ENCODE measurements at regions not wholly inside any gene's neighbourhood (a gene's known extent, or its start where the extent isn't known, plus 50 kb on each side); places are given as distances from the start of the nearest gene placed in this dataset.

- DNase-seq (ENCODE audit: low read depth): no peak
- H3K4me3 ChIP-seq (ENCODE audit: low read depth, low read length): no peak overlapping the region
- no peak for TF ChIP-seq CTCF (IDR thresholded peaks at IDR 0.05; ENCODE audit: insufficient read depth, low read length)
Observed at GRCh38 chr6:139550361-139550760, 175.9 kb upstream of the CITED2 start.

GRCh38 chr6:139549561-139550070 is 175.2 kb upstream of the CITED2 start:
- no peak overlapping the region for H3K4me3 ChIP-seq (ENCODE audit: low read depth, low read length)
- no peak for TF ChIP-seq CTCF (IDR thresholded peaks at IDR 0.05; ENCODE audit: insufficient read depth, low read length)
- no peak for DNase-seq (ENCODE audit: low read depth)

GRCh38 chr6:139547804-139548203 is 173.4 kb upstream of the CITED2 start:
- no peak overlapping the region for H3K4me3 ChIP-seq (ENCODE audit: low read depth, low read length)
- DNase-seq (ENCODE audit: low read depth): no peak
- TF ChIP-seq CTCF (IDR thresholded peaks at IDR 0.05; ENCODE audit: insufficient read depth, low read length): no peak

- TF ChIP-seq CTCF (IDR thresholded peaks at IDR 0.05; ENCODE audit: insufficient read depth, low read length): no peak
- no peak overlapping the region for H3K4me3 ChIP-seq (ENCODE audit: low read depth, low read length)
- DNase-seq (ENCODE audit: low read depth): peak; percentile 39
Observed at GRCh38 chr6:139547122-139547776, 172.8 kb upstream of the CITED2 start.

GRCh38 chr6:139546106-139546472 is 171.6 kb upstream of the CITED2 start:
- H3K4me3 ChIP-seq (ENCODE audit: low read depth, low read length): no peak overlapping the region
- TF ChIP-seq CTCF (IDR thresholded peaks at IDR 0.05; ENCODE audit: insufficient read depth, low read length): no peak
- DNase-seq (ENCODE audit: low read depth): no peak

GRCh38 chr6:139545206-139546105 is 171.0 kb upstream of the CITED2 start:
- no peak for TF ChIP-seq CTCF (IDR thresholded peaks at IDR 0.05; ENCODE audit: insufficient read depth, low read length)
- peak; percentile 44 for DNase-seq (ENCODE audit: low read depth)
- H3K4me3 ChIP-seq (ENCODE audit: low read depth, low read length): no peak overlapping the region
